Smooth muscle cell (in vitro differentiated cells): ENCODE measurements at regions not wholly inside any gene's neighbourhood (a gene's known extent, or its start where the extent isn't known, plus 50 kb on each side); places are given as distances from the start of the nearest gene placed in this dataset.
"Not testable (repeated sequence)": the region's sequence is repeated elsewhere in the genome, so short reads cannot be mapped to it uniquely, and the experiment has no call there.

ENCODE experiments used
- DNase-seq: peaks from one replicate; lab custom pipeline; 2025; ENCODE audit not compliant: unreplicated experiment; lab: John Stamatoyannopoulos, UW
- H2AFZ ChIP-seq: fragments of 200-600 bp; sonication (generic); 2 replicates; pipeline ENCODE4 v1.6.0; 2016; ENCODE audit warnings: antibody characterized with exemption, low read depth, mild to moderate bottlenecking
- H3F3A ChIP-seq: fragments of 200-600 bp; sonication (generic); 2 replicates; pipeline ENCODE4 v1.6.0; 2017; ENCODE audit warnings: antibody characterized with exemption, low read depth
- H3K27ac ChIP-seq: fragments of 200-600 bp; sonication (generic); 2 replicates; pipeline ENCODE4 v1.5.1; 2016; ENCODE audit warnings: low read depth, mild to moderate bottlenecking
- H3K27me3 ChIP-seq: fragments of 200-600 bp; sonication (generic); 2 replicates; pipeline ENCODE4 v1.6.1; 2016; ENCODE audit warnings: low read depth, mild to moderate bottlenecking
- H3K36me3 ChIP-seq: fragments of 200-600 bp; sonication (generic); 2 replicates; pipeline ENCODE4 v1.5.1; 2016; ENCODE audit warnings: low read depth
- H3K4me1 ChIP-seq: fragments of 200-600 bp; sonication (generic); 2 replicates; pipeline ENCODE4 v1.5.1; 2016; ENCODE audit warnings: low read depth
- H3K4me2 ChIP-seq: fragments of 200-600 bp; sonication (generic); 2 replicates; pipeline ENCODE4 v1.6.0; 2016; ENCODE audit warnings: mild to moderate bottlenecking
- H3K4me3 ChIP-seq: fragments of 200-600 bp; sonication (generic); 2 replicates; pipeline ENCODE4 v1.5.1; 2016; ENCODE audit warnings: mild to moderate bottlenecking
- H3K79me2 ChIP-seq: fragments of 200-600 bp; sonication (generic); 2 replicates; pipeline ENCODE4 v1.6.0; 2016; ENCODE audit warnings: low read depth, mild to moderate bottlenecking
- H3K9ac ChIP-seq: fragments of 200-600 bp; sonication (generic); 2 replicates; pipeline ENCODE4 v1.6.0; 2016; ENCODE audit warnings: low read depth
- H3K9me3 ChIP-seq: fragments of 200-600 bp; sonication (generic); replicated peaks from 2 replicates; pipeline ENCODE4 v1.5.1; 2016; ENCODE audit warnings: low read depth
- H4K20me1 ChIP-seq: fragments of 200-600 bp; sonication (generic); 2 replicates; pipeline ENCODE4 v1.6.0; 2016; ENCODE audit warnings: low read depth
- WGBS: methylation state at CpG from one replicate; pipeline ENCODE4 v1.1.7; 2016; ENCODE audit warnings: low lambda C conversion rate; 5-methylcytosine and 5-hydroxymethylcytosine counted together

DNA sequence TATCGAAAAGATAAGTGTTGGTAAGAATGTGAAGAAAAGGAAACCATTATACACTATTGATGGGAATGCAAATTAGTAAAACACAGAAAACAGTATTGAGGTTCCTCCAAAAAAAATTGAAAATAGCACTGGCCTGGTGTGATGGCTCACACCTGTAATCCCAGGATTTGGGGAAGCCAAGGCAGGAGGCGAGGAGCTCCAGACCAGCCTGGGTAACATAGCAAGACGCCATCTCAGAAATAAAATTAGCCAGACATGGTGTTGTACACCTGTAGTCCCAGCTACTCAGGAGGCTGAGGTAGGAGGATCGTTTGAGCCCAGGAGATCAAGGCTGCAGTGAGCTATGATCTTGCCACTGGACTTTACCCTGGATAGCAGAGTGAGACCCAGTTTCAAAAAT is 5303.4 kb upstream of the TPTE start:
- H3K4me3 ChIP-seq, H3F3A ChIP-seq, H3K27me3 ChIP-seq, H3K4me2 ChIP-seq, H4K20me1 ChIP-seq, H3K79me2 ChIP-seq, DNase-seq, H3K4me1 ChIP-seq, H3K27ac ChIP-seq, H3K36me3 ChIP-seq, H2AFZ ChIP-seq, H3K9ac ChIP-seq: not testable (repeated sequence)
- 49% methylated on average over 4 of the region's 4 CpGs for WGBS
- H3K9me3 ChIP-seq = peaks cover 33% of the 10 kb centered on the region

DNA sequence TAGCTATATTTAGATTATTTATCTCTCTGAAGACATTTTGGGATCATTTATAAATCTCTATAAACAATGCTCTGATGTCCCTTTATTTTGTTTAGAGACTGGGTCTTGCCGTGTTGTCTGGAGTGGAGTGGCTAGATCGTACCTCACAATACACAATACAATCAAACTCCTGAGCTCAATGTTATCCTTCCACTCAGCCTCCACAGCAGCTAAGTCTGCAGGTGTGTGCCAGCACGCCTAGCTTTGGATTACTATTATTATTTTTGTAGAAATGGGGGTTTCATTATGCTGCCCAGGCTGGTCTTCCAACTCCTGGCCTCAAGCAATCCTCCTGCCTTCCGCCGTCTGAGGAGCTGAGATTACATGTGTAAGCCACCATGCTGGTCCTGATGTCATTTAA is 5301.4 kb upstream of the TPTE start:
- peaks cover 43% of the 10 kb centered on the region for H3K9me3 ChIP-seq
- H3K4me2 ChIP-seq, H3K4me1 ChIP-seq: not testable (repeated sequence)

DNA sequence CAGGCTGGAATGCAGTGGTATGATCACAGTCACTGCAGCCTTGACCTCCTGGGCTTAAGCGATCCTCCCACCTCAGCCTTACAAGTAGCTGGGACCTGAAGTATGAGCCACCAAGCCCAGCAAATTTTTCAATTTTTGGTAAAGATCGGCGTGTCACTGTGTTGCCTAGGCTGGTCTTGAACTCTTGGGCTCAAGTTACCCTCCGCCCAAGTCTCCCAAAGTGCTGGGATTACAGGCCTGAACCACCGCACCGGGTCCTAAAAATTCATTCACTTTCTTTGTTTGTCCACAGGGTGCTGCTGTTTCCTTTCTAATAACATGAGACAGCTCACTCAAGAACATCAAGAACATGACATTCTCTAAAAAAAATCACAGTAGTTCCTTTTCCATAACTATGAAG is 5300.9 kb upstream of the TPTE start:
- H3F3A ChIP-seq, H3K4me3 ChIP-seq, H3K27me3 ChIP-seq, H2AFZ ChIP-seq, H4K20me1 ChIP-seq, H3K36me3 ChIP-seq, H3K4me2 ChIP-seq, H3K9ac ChIP-seq, H3K79me2 ChIP-seq, H3K27ac ChIP-seq, H3K4me1 ChIP-seq, DNase-seq: not testable (repeated sequence)
- peaks cover 43% of the 10 kb centered on the region for H3K9me3 ChIP-seq
- WGBS = 67% methylated on average over 6 of the region's 6 CpGs

More for the DNA sequence above, 5301.4 kb upstream of the TPTE start:
- not testable (repeated sequence) for H3K36me3 ChIP-seq, H4K20me1 ChIP-seq, H3K4me3 ChIP-seq, H3F3A ChIP-seq, H3K79me2 ChIP-seq, H3K27me3 ChIP-seq, H3K9ac ChIP-seq, DNase-seq, H3K27ac ChIP-seq, H2AFZ ChIP-seq
- 48% methylated on average over 5 of the region's 5 CpGs for WGBS

DNA sequence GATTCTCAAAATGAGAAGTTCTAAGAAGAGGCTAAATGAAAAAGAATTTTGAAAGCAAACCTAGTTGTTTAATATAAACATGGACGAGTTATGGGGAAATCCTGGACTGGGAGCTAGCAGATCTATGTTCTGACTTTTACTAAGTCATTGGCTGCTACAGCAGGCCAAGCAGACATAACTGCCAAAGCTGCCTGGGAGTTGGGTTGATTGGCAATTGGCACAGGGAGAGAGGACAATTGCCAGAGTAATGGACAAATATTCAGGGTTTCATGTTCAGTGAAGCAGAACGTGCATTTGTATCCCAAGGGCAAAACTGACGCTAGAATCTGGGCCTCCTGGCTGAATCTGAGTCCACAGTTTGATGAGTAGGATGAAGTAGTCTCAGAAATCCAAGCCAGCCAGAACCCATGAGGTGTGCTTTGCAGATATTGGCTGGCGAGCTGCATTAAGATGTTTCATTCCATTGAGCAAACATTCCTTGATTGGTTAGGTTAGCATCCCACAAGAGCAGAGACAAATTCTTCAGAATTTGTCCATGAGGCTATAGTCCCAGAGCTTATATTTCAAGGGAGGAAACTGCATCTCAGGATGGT is 5299.8 kb upstream of the TPTE start:
- not testable (repeated sequence) for H3K79me2 ChIP-seq, H2AFZ ChIP-seq, H3K9ac ChIP-seq, H3K4me1 ChIP-seq, H3K4me3 ChIP-seq, DNase-seq, H3K27ac ChIP-seq, H4K20me1 ChIP-seq, H3F3A ChIP-seq, H3K27me3 ChIP-seq, H3K36me3 ChIP-seq, H3K4me2 ChIP-seq
- peaks cover 53% of the 10 kb centered on the region for H3K9me3 ChIP-seq
- 55% methylated on average over 4 of the region's 4 CpGs for WGBS

DNA sequence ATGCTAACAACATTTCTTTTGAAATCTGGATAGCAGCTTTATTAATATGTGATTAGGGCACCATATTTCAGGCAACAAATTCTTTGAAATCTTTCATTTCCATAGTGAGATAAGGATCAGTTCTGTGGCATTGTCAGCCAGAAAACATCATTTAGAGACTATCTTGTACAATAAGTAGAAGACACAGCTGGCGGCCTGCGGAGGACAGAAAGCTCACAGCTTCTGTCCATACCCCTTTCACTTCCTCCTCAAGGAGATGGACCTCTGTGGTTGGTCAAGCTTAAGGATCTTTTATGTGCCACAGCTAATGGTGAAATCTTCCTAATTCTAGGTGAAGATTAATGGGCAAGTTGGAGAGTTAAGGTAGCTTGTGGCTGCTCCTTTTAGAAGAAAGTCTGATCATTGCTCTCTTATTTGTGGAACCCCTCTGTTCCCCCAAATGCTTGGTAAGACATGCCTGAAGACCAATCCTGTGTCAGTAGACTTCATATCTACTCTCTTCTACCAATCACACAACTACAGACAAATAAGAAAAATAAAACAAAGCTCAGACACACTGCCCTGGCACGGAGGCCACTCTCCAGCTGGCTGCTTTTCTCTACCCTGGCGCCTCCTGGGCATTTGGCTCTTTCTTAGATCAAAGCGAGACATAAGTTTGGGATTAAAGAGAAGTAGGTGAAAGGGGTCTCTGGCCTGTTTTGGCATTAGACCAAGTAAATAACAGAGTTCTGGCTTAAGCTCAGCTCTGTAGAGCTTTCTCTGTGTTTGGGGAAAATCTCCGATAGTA is 5298.2 kb upstream of the TPTE start:
- not testable (repeated sequence) for H3K4me3 ChIP-seq, H3K4me1 ChIP-seq, H2AFZ ChIP-seq, H4K20me1 ChIP-seq, H3K27ac ChIP-seq, H3K9ac ChIP-seq, H3K27me3 ChIP-seq, DNase-seq, H3K36me3 ChIP-seq, H3K79me2 ChIP-seq, H3F3A ChIP-seq, H3K4me2 ChIP-seq
- WGBS = 53% methylated on average over 6 of the region's 6 CpGs
- H3K9me3 ChIP-seq = peaks cover 43% of the 10 kb centered on the region

DNA sequence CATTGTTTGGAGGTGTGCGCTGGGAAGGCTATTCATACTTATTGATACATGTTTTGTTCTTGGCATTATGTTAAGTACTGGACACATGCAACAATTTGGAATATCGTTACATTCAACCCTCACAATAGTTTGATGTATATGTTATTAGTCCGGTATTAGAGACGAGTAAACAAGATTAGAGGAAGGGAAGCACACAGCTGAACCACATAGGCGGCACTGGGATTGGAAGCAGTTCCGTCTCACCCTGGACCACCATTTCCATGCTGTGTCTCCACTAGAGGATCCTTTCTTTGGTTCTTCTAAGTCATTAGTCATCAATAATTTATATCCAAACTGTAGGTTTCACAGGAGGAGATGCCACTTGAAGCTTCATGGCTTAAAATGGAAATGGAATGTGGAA is 5297.2 kb upstream of the TPTE start:
- H2AFZ ChIP-seq, DNase-seq, H3K27ac ChIP-seq, H3K27me3 ChIP-seq, H3K9ac ChIP-seq, H3K4me1 ChIP-seq, H3K4me3 ChIP-seq, H3K4me2 ChIP-seq, H4K20me1 ChIP-seq, H3K36me3 ChIP-seq, H3F3A ChIP-seq, H3K79me2 ChIP-seq: not testable (repeated sequence)
- 68% methylated on average over 6 of the region's 6 CpGs for WGBS
- H3K9me3 ChIP-seq = peaks cover 47% of the 10 kb centered on the region

DNA sequence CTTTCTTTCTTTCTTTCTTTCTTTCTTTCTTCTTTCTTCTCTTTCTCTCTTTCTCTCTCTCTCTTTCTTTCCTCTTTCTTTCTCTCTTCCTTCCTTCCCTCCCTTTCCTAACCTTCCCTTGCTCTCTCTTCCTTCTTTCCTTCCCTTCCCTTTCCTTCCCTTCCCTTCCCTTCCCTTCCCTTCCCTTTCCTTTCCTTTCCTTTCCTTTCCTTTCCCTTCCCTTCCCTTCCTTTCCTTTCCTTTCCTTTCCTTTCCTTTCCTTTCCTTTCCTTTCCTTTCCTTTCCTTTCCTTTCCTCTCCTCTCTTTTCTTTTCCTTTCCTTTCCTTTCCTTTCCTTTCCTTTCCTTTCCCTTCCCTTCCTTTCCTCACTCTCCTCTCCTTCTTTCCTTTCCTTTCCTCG is 5294.1 kb upstream of the TPTE start:
- H3K4me2 ChIP-seq, H3K79me2 ChIP-seq, H3K4me1 ChIP-seq, H3K36me3 ChIP-seq, H3F3A ChIP-seq, H3K27ac ChIP-seq, H3K9ac ChIP-seq, H2AFZ ChIP-seq, H4K20me1 ChIP-seq, H3K4me3 ChIP-seq, DNase-seq, H3K27me3 ChIP-seq: not testable (repeated sequence)
- H3K9me3 ChIP-seq = peaks cover 45% of the 10 kb centered on the region
- WGBS = 31% methylated on average over 1 of the region's 1 CpG

DNA sequence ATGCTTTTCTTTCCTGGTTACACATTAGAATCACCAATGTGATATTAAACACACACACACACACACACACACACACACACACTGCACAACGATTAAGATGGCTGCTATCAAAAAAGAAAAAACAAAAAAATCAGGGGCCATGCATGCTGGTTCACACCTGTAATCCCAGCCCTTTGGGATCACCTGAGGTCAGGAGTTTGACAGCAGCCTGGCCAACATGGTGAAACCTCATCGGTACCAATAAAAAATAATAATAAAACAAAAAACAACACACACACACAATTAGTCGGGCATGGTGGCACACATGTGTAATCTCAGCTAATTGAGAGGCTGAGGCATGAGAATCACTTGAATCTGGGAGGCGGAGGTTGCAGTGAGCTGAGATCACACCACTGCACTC is 5290.8 kb upstream of the TPTE start:
- H4K20me1 ChIP-seq, H3K9ac ChIP-seq, H3K27ac ChIP-seq, H3K79me2 ChIP-seq, H2AFZ ChIP-seq, DNase-seq, H3K4me3 ChIP-seq, H3K27me3 ChIP-seq, H3K36me3 ChIP-seq, H3K4me2 ChIP-seq, H3K4me1 ChIP-seq, H3F3A ChIP-seq: not testable (repeated sequence)
- WGBS = 78% methylated on average over 4 of the region's 4 CpGs
- peaks cover 49% of the 10 kb centered on the region for H3K9me3 ChIP-seq
